Left lung (tissue), 4 donors: ENCODE measurements at regions not wholly inside any gene's neighbourhood (a gene's known extent, or its start where the extent isn't known, plus 50 kb on each side); places are given as distances from the start of the nearest gene placed in this dataset.

Experiments
- ATAC-seq: fragments of 200-7000 bp; cut with Tn5 transposase; one replicate; pipeline ENCODE4 v1.9.1; 2020; ENCODE audit warnings: moderate library complexity
- DNase-seq, 4 donors: peaks; one replicate each; pipeline ENCODE4 v3.0.0-alpha.2; 2013 to 2020
- H3K27ac ChIP-seq, 2 donors: fragments of 200-600 bp; sonication (generic) in 1 of 2; one replicate each; pipeline versions ENCODE4 v1.5.0 to v1.8.0; 2020 to 2021
- H3K27me3 ChIP-seq, 2 donors: fragments of 200-600 bp; sonication (generic) in 1 of 2; one replicate each; pipeline versions ENCODE4 v1.5.0 to v1.8.0; 2020 to 2021
- H3K36me3 ChIP-seq, 2 donors: fragments of 200-600 bp; sonication (generic) in 1 of 2; one replicate each; pipeline versions ENCODE4 v1.5.0 to v1.8.0; 2020 to 2021
- H3K4me1 ChIP-seq, 2 donors: fragments of 200-600 bp; one replicate each; pipeline ENCODE4 v1.8.0; 2021
- H3K4me3 ChIP-seq, 2 donors: fragments of 200-600 bp; sonication (generic) in 1 of 2; one replicate each; pipeline versions ENCODE4 v1.5.0 to v1.8.0; 2020 to 2021; ENCODE audit warnings: mild to moderate bottlenecking in 1 of 2
- H3K9me3 ChIP-seq, 2 donors: fragments of 200-600 bp; sonication (generic) in 1 of 2; one replicate each; pipeline versions ENCODE4 v1.5.0 to v1.8.0; 2020 to 2021
- intact Hi-C, 2 donors: fragments of 100-400 bp; cut with DNase I; formaldehyde crosslinking; loops; one replicate each; pipeline versions ENCODE4 v1.11.2 to v1.14.2; 2022
- TF ChIP-seq, protein P1 (sequence below), 2 donors: fragments of 200-600 bp; sonication (generic) in 1 of 2; IDR thresholded peaks; one replicate each; pipeline versions ENCODE4 v1.5.0 to v1.8.0; 2021; ENCODE audit warnings: antibody characterized with exemption in 2 of 2
- donor health status: DM: no; HTN: yes; CAD: no.
- donor health status: DM: no; HTN: no; CAD: no.

DNA sequence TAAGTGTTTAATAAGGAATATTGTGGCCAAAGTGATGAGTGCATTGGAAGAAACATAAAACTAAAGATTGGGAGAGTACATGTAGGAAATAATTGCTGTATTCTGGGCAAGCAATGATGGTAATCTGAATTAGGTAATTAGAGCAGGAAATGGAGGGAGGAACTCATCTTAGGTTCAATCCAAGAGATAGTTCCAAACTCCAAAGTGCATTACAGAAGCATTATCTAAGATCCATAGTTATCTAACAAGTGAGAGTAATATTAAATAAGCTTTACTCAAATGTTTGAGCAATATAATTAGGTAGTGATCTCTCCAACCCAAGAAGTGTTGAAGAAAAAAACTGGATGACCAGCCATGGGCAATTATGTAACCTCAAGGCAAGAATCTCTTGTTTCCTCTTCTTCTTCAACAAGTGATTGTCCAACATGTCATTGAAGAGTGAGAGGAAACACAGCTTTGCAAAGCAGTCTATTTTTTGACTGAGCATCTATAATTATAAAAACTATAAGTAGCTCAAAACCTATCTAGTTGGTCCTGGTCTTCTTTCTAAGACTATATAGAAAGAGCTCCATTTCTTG lies 181.2 kb upstream of the TNFAIP3 start:
- H3K9me3 ChIP-seq = no peaks in the 10 kb centered on the region
- intact Hi-C loops = no loop called here
- ATAC-seq (no peak), DNase-seq (no peak)
- no peaks in the 10 kb centered on the region for H3K27me3 ChIP-seq
- no peaks in the 10 kb centered on the region for H3K36me3 ChIP-seq
- peaks cover 0 to 3% of the 10 kb centered on the region in 2 donors for H3K4me1 ChIP-seq
- no peak overlapping the region for H3K4me3 ChIP-seq
- TF ChIP-seq, protein P1, sequence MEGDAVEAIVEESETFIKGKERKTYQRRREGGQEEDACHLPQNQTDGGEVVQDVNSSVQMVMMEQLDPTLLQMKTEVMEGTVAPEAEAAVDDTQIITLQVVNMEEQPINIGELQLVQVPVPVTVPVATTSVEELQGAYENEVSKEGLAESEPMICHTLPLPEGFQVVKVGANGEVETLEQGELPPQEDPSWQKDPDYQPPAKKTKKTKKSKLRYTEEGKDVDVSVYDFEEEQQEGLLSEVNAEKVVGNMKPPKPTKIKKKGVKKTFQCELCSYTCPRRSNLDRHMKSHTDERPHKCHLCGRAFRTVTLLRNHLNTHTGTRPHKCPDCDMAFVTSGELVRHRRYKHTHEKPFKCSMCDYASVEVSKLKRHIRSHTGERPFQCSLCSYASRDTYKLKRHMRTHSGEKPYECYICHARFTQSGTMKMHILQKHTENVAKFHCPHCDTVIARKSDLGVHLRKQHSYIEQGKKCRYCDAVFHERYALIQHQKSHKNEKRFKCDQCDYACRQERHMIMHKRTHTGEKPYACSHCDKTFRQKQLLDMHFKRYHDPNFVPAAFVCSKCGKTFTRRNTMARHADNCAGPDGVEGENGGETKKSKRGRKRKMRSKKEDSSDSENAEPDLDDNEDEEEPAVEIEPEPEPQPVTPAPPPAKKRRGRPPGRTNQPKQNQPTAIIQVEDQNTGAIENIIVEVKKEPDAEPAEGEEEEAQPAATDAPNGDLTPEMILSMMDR (IDR thresholded peaks at IDR 0.05) = no peak
- H3K27ac ChIP-seq = no peak overlapping the region

- H3K36me3 ChIP-seq = no peaks in the 10 kb centered on the region
- no peaks in the 10 kb centered on the region for H3K9me3 ChIP-seq
- no peak overlapping the region for H3K27ac ChIP-seq
- peak; percentile 69 for ATAC-seq
- intact Hi-C loops = no loop called here
- no peak overlapping the region for H3K4me3 ChIP-seq
- TF ChIP-seq, protein P1 (IDR thresholded peaks at IDR 0.05) = no peak
- DNase-seq = no peak
- no peaks in the 10 kb centered on the region for H3K27me3 ChIP-seq
- peaks cover 0 to 3% of the 10 kb centered on the region in 2 donors for H3K4me1 ChIP-seq
Measured at GRCh38 chr6:137687818-137688217, 179.2 kb upstream of the TNFAIP3 start.

DNA sequence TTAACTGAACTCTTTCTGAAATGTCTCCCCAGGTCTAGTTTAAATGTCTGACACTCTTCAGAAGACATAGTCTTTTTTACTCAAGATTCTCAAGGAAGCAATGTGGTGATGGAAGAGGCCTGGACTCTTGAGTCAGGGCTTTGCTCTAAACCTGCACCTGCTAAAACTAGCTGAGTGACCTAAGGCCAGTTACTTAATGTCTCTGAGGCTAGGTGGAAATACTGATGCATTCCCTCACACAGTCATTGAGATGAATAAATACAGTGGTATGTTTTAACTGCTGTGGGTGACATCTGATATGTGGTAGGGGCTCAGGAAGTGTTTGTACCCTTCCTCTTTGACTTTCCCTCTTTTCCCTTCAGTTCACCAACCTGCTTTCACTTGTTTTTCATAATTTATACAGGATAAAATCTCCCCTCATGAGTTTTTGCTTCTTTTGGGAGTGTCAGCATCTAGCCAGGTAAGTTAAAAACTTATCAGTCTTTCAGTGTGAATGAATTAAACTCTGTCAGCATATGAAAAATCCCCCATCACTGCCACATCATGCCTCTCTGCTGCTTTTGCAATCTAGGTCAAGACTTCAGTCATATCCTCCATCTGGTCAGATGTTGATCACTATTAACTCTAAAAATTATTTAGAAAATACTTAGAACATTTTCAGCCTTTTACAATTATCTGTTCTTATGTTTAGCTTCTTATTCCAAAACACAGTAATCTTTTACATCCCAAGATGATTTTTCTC lies 178.7 kb upstream of the TNFAIP3 start:
- TF ChIP-seq, protein P1 (IDR thresholded peaks at IDR 0.05) = no peak
- H3K36me3 ChIP-seq = no peaks in the 10 kb centered on the region
- H3K27me3 ChIP-seq = no peaks in the 10 kb centered on the region
- H3K4me3 ChIP-seq = no peak overlapping the region
- peak; percentile 61 for ATAC-seq
- no peak for DNase-seq
- H3K4me1 ChIP-seq = peaks cover 0 to 3% of the 10 kb centered on the region in 2 donors
- intact Hi-C loops = no loop called here
- no peaks in the 10 kb centered on the region for H3K9me3 ChIP-seq
- H3K27ac ChIP-seq = no peak overlapping the region

DNA sequence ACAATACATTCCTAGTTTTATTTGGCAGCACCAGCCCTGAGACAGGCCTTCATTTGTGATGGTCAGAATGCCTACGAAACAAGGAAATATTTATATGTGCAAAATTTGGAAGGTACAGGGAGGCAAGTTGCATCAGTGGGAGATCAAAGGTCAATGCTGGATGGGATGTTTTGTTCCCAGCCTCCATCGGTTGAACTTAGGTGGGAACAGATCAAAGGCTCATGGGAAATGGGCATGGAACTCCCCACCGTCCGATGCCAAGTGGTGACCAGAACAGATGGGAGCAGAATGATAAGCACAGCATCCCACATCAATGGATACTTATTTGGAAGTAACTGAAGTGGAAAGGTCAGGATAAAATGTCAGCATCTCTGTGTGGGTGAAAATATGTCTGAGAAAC lies 177.7 kb upstream of the TNFAIP3 start:
- Histone ChIP-seq H3K4me1 (peaks cover 0 to 3% of the 10 kb centered on the region in 2 donors), H3K27me3 (no peaks in the 10 kb centered on the region), H3K9me3 (no peaks in the 10 kb centered on the region), H3K4me3 (no peak overlapping the region), H3K36me3 (no peaks in the 10 kb centered on the region), H3K27ac (no peak overlapping the region)
- no peak for DNase-seq
- intact Hi-C loops = no loop called here
- TF ChIP-seq, protein P1 (IDR thresholded peaks at IDR 0.05) = no peak
- no peak for ATAC-seq

DNA sequence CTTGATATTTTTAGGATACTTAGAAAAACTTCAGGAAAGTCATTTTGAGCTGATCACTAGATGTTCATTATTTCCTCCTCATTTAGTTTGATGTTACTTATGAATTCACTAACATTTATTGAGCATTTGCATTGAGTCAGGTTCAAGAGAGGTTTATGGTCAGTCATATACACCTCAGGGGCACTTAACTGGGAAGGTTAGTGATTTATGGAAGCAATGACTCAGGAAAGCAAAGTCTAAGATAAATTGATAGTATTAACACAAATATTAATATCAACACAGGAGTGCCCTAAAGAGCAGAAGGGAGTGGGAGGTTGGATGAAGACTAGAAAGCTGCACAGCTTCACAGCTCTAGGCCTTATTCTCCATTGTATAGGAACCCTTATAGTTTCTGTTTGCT lies 177.0 kb upstream of the TNFAIP3 start:
- Histone ChIP-seq H3K27ac (no peak overlapping the region), H3K4me1 (peaks cover 0 to 3% of the 10 kb centered on the region in 2 donors), H3K9me3 (no peaks in the 10 kb centered on the region), H3K4me3 (no peak overlapping the region), H3K27me3 (no peaks in the 10 kb centered on the region), H3K36me3 (no peaks in the 10 kb centered on the region)
- ATAC-seq (no peak), DNase-seq (no peak)
- intact Hi-C loops = no loop called here
- TF ChIP-seq, protein P1 (IDR thresholded peaks at IDR 0.05) = no peak
